Transverse colon (tissue), 3 donors: ENCODE measurements at regions not wholly inside any gene's neighbourhood (a gene's known extent, or its start where the extent isn't known, plus 50 kb on each side); places are given as distances from the start of the nearest gene placed in this dataset.

Experiments used
- POLR2A ChIP-seq: fragments of 450-650 bp; IDR thresholded peaks from one replicate; pipeline ENCODE4 v1.6.1; 2016; ENCODE audit warnings: antibody characterized with exemption, mild to moderate bottlenecking, moderate library complexity
- TF ChIP-seq, protein P1 (sequence below), 5 experiments: fragments of 200-600 bp in 3 of 5; fragments of 450-650 bp in 2 of 5; sonication (generic) in 3 of 5; IDR thresholded peaks; 1 replicate in 2 of 5; 2 replicates in 3 of 5; pipeline ENCODE4 v1.5.1; 2016 to 2017; ENCODE audit warnings: antibody characterized with exemption in 5 of 5, inconsistent platforms in 3 of 5, mild to moderate bottlenecking in 2 of 5, moderate library complexity in 1 of 5

DNA sequence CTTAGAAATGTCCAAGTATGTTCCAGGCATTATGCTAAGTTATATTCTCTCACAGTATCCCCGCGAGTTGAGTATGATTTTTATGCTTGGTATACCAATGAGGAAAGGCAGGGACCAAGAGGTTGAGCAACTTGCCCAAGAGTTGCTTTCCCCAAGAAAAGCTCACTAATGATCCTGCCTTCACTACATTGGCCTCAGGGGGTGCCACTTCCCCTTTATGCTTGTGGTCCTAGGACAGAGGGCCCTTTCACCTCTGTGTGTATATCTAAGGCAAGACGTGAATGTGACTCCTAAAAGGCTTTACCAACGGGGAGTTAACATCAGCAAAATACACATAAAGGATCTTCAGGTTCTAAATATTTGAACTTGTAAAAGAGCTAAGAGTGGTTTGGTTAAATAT, 164.4 kb upstream of the CPEB2 start:
- TF ChIP-seq, protein P1, sequence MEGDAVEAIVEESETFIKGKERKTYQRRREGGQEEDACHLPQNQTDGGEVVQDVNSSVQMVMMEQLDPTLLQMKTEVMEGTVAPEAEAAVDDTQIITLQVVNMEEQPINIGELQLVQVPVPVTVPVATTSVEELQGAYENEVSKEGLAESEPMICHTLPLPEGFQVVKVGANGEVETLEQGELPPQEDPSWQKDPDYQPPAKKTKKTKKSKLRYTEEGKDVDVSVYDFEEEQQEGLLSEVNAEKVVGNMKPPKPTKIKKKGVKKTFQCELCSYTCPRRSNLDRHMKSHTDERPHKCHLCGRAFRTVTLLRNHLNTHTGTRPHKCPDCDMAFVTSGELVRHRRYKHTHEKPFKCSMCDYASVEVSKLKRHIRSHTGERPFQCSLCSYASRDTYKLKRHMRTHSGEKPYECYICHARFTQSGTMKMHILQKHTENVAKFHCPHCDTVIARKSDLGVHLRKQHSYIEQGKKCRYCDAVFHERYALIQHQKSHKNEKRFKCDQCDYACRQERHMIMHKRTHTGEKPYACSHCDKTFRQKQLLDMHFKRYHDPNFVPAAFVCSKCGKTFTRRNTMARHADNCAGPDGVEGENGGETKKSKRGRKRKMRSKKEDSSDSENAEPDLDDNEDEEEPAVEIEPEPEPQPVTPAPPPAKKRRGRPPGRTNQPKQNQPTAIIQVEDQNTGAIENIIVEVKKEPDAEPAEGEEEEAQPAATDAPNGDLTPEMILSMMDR (IDR thresholded peaks at IDR 0.05), result no peak
- no peak for TF ChIP-seq POLR2A
